GM19372 (cell line): ENCODE measurements at regions not wholly inside any gene's neighbourhood (a gene's known extent, or its start where the extent isn't known, plus 50 kb on each side); places are given as distances from the start of the nearest gene placed in this dataset.
"Not testable (repeated sequence)": the region's sequence is repeated elsewhere in the genome, so short reads cannot be mapped to it uniquely, and the experiment has no call there.

Experiments used
- ATAC-seq: cut with Tn5 transposase; IDR thresholded peaks from one replicate; pipeline ENCODE4 v1.9.1; 2021; ENCODE audit warnings: mild to moderate bottlenecking, low read depth, moderate library complexity; ENCODE audit not compliant: unreplicated experiment

DNA sequence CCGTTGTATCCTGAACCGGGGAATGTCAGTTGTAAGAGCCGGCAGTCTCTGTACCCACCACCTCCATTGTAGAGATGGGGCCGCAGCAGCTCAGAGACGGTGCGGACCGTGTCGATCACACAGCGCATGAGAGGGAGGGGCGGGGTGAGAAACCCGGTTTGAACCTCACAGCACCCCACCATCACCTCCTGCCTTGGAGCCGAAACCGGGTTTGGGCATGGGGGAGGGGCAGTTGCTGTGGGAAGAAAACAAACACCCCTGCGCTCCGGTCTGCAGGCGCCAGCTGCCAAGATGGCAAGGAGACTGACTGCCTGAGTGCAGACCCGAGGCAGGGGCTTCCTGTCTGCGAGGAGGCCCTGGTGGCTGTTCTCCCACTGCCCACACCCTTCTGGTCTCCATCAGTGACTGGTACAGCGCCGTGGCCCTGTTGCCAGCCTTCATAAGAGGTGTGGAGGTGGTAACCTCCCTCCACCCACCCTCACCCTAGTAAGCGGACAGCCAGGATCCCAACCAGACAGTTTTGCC, 69.2 kb upstream of the SSBP3 start:
- no peak for ATAC-seq

DNA sequence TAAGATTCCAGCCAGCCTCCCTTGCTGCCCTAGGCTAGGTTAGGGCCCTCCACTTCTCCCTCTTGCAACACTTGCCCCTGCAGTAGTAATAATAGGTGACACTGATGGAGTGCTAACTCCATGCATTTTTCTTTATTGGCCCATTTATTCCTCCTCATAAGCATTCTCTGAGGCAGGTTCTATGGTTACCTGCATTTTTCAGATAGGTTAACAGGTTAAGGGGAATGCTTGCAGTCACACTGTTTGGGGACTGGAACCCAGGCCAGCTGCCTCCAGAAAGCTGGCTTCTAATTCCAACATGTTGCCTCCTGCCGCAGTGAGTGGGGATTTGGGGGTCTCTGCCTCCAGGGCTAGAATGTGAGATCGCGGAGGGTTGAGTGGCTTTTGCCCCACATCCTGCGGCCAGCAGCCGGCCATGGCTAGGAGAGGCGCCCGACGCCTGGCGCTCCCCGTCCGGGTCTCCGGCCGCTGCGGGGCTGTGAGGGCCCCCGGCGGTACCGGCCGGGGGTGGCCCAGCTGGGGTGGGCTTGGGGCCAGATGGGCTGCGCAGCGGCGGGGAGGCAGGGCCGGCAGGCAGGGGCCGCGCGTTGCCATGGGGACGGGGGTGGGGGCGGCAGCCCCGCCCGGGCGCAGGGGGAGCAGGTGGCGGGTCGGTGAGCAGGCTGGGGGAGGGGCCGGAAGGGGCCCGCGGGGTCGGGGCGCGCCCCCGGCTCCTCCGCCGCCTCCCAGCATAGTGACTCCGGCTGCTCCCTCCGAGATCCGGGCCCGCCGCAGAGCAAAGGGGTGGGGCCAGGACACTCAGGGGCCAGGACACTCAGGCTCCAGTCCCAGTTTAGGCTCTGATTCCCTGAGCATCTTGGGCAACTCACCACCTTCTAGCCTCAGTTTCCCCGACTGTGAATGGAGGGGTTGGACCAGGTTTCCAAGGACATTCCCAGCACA, 68.4 kb upstream of the SSBP3 start:
- ATAC-seq = no peak

DNA sequence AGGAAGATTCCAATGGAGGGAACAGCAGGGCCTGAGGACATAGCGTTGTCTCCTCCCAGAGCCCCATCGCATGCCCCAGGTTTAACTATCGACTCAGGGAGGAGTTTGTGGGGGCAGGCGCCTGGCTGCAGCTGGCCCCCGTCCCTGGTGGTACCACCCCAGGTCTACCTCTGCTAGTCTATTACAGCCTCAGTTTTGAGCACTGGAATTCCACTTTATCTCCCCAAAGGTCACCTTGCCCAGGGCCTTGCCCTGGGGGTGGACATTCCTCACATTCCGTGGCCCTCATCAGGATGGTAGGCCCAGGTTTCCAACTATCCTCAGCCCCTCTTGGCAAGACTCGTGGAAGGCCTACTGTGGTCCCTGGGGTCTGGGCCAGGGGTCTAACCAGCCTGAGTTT, 65.4 kb upstream of the SSBP3 start:
- no peak for ATAC-seq

DNA sequence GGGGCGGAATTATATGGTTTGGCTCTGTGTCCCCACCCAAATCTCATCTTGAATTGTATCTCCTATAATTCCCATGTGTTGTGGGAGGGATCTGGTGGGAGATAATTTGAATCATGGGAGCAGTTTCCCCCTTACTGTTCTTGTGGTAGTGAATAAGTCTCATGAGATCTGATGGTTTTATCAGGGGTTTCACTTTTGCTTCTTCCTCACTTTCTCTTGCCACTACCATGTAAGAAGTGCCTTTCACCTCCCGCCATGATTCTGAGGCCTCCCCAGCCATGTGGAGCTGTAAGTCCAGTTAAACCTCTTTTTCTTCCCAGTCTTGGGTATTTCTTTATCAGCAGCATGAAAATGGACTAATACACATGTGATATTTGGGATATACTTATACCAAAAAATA, 63.2 kb upstream of the SSBP3 start:
- ATAC-seq = not testable (repeated sequence)

DNA sequence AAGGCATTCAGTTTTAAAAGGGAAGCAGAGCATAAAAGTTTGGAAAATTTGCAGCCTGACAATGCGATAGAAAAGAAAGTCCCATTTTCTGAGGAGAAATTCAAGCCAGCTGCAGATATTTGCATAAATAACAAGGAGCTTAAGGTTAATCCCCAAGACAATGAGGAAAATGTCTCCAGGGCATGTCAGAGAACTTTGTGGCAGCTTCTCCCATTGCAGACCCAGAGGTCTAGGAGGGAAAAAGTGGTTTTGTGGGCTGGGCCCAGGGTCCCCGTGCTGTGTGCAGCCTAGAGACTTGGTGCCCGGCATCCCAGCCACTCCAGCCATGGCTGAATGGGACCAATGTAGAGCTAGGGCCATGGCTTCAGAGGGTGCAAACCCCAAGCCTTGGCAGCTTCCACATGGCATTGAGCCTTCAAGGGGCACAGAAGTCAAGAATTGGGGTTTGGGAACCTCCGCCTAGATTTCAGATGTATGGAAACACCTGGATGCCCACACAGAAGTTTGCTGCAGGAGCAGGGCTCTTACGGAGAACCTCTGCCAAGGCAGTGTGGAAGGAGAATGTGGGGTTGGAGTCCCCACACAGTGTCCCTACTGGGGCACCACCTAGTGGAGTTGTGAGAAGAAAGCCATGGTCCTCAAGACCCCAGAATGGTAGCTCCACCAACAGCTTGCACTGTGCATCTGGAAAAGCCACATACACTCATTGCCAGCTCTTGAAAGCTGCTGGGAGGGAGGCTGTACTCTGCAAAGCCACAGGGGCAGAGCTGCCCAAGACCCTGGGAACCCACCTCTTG, 62.3 kb upstream of the SSBP3 start:
- ATAC-seq = not testable (repeated sequence)

DNA sequence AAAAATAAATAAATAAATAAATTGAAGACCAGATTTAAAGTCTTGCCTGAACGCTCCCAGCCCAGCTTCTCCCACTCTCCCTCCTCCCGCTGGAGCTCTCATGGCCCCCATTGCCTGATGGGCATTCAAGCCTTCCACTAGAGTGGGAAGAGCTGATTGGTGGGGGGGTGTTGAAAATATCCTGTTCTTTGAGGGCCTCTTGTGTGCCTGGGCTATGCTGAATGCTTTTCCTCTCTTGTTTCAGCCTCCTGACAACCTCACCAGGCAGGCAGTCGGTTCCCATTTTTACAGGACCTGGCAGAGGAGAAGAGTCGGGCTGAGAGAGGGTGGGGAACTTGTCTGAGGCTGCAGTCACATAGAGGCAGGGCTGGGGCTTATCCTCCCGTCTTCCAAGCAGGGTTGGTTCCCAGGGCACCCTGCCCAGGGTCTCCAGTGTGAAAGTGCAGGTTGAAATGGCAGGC, 59.2 kb upstream of the SSBP3 start:
- ATAC-seq = no peak

DNA sequence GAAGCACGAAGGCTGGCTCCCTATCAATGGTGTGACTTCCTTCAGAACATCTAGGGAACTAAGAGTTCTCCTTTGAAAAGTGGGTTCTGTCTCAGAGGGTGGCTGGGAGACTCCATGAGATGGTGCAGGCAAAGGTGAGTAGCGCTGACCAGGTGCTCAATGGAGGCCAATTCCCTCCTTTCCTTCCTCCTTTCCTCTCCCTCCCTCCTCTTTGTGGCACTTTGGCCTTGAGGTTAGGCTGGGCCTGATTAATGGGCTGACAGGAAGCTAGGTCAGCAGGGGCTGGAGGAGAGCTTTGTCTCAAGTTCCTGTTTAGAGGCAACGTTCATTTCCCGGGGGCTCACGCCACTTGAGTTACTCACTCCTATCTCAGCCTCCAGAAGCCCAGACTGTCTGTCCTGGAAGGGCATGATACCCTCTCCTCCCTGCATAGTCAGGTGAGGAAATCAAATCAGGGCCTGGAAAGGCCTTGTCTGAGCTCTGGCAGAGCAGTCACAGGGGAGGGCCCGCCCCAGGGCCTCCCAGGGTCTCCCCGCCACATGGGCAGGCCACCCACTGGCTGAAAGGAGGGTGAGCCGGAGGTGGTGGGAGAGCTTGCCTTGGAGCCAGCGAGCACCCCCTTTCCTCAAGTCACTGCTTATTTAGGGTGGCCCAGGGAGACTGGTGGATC, 58.4 kb upstream of the SSBP3 start:
- ATAC-seq = no peak

DNA sequence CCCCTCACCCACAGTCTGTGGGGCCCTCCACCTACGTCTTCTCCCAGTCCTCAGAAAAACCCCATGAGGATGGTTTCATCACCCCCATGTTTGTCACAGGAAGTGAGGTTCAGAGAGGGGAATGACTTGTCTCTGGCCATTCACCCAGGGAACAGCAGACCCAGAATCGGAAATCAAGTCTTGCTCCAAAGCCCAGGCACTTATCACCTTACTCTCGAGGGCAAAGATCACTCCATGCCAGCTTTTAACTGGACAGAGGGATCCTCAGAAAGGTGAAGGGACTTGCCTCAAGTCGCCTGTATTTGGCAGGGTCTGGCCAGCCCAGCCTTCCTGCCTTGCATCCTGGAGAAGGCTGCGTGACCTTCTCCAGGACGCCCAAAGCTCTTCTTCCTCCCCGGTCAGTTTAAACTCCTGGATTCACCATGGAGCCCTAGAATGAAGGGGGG, 57.9 kb upstream of the SSBP3 start:
- ATAC-seq = no peak

DNA sequence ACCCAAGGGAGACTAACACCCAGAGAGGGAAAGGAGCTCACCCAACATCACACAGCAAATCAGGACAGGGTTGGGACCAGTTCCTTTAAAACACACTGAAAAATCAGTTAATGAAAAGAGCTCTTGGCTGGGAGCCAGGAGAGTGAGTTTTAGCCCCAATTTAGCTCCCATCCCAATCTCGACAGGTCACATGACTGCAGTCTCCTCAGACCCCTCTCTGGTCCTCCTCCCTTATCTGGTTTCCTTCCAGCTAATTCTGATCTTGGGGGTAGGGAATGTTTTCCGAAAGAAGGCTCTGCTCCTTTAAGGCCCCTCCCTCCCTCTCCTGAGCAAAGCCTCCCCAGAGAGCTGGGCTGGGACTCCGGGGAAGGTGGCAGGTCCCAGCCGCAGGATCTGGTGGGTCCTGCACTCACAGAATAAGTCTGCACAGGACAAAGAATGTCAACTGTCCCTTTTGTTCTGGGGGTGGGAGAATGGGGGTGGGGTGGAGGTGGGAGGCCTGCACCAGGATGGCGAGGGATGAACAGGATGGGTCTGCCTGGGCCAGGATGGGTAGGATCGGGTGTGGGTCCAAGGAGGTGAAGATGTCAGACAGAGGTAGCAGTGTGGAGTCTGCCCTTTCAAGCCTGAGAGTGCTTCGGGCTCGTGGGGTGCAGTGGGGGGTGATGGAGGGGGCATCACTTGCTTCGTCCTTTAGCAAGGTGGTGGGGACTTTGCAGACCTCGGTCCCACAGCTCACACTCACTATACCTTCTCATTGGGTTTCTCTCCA, 57.3 kb upstream of the SSBP3 start:
- no peak for ATAC-seq

DNA sequence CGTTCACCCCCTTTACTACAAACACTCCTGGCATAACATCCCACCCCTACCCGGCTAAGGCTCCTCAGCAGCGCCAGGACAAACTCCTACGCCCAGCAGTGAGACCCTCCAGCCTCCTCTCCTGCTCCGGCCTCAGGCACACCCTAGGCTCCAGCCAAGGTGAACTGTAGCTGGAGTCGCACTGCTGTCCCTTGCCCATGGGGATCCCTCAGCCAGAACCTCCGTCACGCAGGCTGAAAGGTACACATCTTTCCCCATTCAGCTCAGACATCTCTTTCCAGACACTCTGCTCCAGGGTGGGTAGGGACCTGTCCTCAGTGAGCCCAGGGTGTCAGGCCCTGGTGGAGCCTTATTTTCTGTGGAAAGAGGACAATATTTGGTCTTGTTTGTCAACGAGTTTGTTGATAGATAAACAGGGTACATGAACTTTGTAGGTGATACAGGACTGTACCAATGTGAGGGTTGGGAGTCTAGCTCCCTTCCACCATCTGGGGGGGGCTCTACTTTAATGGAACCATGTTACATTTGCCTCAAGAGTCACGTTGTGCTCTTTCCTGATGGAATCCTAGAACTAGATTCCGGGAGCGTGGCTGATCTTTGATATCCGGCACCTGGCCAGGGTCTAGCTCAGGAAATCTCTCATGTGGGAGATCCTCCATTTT, 56.5 kb upstream of the SSBP3 start:
- no peak for ATAC-seq

DNA sequence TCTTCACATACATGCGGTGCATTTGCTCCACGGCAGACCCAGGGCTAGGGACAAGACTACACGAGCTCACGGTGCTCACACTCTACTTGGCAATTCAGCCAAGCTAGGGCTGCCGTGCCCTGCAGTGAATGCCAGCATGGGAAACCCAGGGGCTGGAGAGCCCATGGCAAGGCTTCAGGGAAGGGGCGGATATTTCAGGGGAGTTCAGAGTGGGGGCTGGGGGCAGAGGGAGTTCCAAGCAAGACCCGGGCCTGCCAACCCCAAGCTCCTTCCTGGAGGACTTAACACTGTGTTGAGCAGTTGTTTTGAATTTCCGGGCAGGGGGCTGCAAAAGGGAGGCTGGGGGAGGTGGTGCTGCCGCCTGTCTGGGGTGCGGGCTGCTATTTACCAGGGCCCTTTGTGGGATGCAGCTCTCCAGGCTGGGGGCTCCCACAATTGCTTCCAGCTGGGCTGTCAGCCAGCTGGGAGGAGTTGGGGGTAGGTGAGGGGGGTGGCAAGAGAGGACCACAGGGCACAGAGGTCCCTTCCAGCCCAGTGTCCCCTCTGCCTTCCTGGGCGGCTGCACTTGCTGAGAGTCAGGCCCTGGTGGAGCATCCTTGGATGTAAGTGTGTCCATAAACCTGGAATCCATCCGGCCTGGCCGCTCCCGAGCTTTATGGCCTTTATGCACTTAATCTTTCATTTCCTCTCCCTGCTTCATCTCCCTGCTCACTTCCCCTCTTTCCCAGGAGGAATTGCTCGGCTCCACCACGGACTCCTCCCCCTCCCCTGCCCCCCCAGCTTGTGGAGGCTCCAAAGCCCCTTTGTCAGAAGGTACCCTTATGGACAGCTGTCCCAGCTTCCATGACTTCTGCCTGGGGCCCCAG, 55.8 kb upstream of the SSBP3 start:
- no peak for ATAC-seq

DNA sequence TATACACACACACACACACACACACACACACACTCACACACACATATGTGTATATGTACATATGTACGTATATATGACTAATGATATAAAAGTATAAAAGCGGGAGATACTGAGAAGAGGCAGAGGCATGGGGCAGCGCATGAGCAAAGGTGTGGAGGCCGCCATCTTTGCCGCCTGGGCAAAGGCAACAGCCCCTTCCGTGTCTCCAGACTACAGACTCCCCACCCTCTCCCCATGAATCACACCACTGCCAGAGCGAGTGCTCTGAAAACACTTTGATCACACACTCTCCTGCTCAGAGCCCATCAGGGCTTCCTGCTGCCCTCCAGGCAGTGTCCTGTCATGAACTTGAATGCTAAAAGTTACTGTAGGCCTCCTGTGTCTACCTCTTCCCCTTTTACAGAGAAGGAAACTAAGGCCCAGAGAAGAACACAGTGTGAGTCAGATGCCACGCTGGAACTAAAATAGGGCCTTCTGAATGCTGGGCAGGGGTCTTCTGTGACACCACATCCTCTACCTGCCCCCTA, 54.7 kb upstream of the SSBP3 start:
- ATAC-seq = no peak

DNA sequence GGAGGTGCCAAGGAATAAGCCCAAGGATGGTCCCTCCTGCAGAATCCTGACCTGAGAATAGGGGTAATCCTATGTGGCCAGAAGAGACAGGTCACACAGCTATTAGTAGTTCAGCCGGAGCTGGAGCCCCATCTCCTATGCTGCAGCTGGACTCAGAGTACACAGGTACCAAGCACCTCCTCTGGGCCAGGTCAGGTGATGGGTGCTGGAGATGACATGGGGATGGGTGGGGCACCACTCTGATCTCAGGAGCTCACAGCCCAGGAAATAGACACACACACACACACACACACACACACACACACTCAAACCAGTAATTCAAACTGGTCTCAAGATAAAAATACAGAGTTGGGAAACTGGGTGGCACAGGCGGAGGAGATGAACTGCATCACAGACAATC, 54.2 kb upstream of the SSBP3 start:
- no peak for ATAC-seq

DNA sequence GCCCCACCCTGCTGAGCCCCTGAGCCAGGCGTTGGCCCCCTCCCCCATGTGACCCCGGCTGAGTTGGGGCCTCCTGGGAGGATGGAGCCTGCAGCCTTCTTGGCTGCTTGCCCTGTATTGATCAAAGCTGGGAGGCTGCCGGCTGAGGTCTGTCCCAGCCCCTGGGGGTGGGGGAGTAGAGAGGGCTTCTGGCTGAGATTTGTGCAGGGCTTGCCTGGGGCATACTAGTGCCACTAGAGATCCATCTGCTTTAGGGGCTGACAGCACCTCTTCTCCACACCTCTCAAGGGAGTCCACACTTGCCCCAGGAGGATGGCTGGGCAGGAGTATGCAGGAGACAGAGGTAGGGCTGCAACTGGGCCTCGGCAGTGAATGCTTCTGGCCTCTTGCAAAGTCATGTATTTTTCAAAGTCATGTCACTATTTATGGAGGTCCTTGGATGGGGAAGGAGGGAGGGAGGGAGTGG, 53.6 kb upstream of the SSBP3 start:
- ATAC-seq = no peak

DNA sequence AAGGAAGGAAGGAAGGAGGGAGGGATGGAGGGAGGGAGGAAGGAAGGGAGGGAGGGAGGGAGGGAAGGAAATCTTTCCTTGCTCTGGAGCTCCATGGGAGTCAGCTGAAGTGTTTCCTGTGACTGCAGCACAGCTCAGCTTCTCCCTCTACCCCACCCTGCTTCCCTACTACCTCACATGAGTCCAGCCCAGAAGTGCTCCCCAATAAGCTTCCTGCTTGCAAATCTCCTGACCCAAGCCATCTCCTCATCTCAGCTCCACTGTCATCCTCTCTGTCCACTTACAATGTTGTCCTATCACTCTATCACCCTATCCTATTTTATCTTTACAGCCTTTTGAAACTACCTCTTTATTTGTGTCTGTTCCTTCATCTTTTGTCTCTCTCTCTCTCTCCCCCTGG, 52.9 kb upstream of the SSBP3 start:
- ATAC-seq = no peak

DNA sequence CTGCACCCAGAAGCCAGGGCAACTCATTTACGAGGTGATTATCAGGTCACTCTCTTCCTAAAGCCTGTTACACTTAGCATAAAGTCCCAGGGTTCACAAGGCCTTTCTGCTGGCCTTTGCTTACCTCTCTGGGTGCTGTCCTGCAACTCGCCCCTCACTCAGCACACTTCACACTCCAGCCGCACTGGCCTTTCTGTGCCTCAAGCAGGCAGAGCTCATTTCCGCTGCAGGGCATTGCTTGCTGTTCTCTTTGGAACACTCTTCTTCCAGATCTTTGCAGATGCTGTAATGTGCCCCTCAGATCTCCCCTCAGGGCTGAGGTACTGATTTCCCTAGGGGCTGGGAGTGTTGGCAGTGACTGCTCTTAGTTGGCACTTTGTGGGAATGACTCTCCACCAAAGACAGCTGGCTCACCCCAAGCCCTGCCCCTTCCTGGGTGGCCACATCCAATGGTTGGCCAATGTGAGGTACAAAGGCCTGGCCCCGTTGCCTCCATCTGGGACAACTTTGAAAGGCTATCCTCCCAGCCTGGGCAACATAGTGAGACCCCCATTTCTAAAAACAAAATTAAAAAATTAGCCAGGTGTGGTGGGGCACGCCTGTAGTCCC, 50.8 kb upstream of the SSBP3 start:
- no peak for ATAC-seq

DNA sequence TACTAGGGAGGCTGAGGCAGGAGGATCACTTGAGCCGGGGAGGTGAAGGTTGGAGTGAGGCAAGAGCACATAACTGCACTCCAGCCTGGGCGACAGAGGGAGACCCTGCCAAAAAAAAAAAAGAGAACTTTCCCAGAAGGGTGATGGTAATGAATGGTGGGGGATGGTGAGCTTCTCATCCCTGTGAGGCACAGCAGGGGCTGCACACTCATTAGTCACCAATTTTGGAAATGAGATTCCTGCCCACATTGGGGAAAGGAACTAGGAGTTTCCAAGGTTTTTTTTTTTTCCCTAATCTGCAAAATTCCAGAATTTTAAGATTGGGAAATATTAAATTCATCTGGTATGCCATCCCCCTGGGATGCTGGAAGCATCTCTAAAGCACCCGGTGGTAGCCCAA, 50.2 kb upstream of the SSBP3 start:
- no peak for ATAC-seq
